GM18505 (cell line): ENCODE measurements at regions not wholly inside any gene's neighbourhood (a gene's known extent, or its start where the extent isn't known, plus 50 kb on each side); places are given as distances from the start of the nearest gene placed in this dataset.

Experiments
- ATAC-seq: cut with Tn5 transposase; IDR thresholded peaks from one replicate; pipeline ENCODE4 v1.9.1; 2021; ENCODE audit not compliant: unreplicated experiment
- POLR2A ChIP-seq: IDR thresholded peaks from 4 replicates; pipeline ENCODE4 v1.6.1; 2011; ENCODE audit warnings: borderline replicate concordance; ENCODE audit not compliant: insufficient read depth, insufficient read length; ENCODE audit errors: extremely low read depth

GRCh38 chr1:224510880-224511645 lies 76.5 kb upstream of the WDR26 start:
- no peak for TF ChIP-seq POLR2A
- no peak for ATAC-seq

GRCh38 chr1:224512600-224513151 lies 78.1 kb upstream of the WDR26 start:
- no peak for ATAC-seq
- no peak for TF ChIP-seq POLR2A

- ATAC-seq, result no peak
- no peak for TF ChIP-seq POLR2A
These were observed 78.8 kb upstream of the WDR26 start for GRCh38 chr1:224513383-224513782.

- peak; percentile 95 for ATAC-seq
- TF ChIP-seq POLR2A, result no peak
These were observed 79.2 kb upstream of the WDR26 start for GRCh38 chr1:224513787-224514209.

GRCh38 chr1:224517171-224517570 lies 82.6 kb upstream of the WDR26 start:
- no peak for ATAC-seq
- TF ChIP-seq POLR2A, result no peak

- no peak for TF ChIP-seq POLR2A
- no peak for ATAC-seq
These were observed 83.9 kb upstream of the WDR26 start for GRCh38 chr1:224518528-224518927.

GRCh38 chr1:224519874-224520273 lies 85.3 kb upstream of the WDR26 start:
- no peak for ATAC-seq
- TF ChIP-seq POLR2A, result no peak

GRCh38 chr1:224520808-224521207 lies 86.2 kb upstream of the WDR26 start:
- ATAC-seq, result no peak
- no peak for TF ChIP-seq POLR2A

- TF ChIP-seq POLR2A, result no peak
These were observed 87.5 kb upstream of the WDR26 start for GRCh38 chr1:224521904-224522734.

GRCh38 chr1:224523676-224524075 lies 89.1 kb upstream of the WDR26 start:
- ATAC-seq, result no peak
- TF ChIP-seq POLR2A, result no peak

More at GRCh38 chr1:224521904-224522734, 87.5 kb upstream of the WDR26 start:
- no peak for ATAC-seq

GRCh38 chr1:224524679-224525078 lies 90.1 kb upstream of the WDR26 start:
- TF ChIP-seq POLR2A, result no peak
- ATAC-seq, result no peak

- TF ChIP-seq POLR2A, result no peak
- no peak for ATAC-seq
These were observed 90.6 kb upstream of the CNIH3 start for GRCh38 chr1:224525411-224526040.

- no peak for TF ChIP-seq POLR2A
- ATAC-seq, result no peak
These were observed 89.3 kb upstream of the CNIH3 start for GRCh38 chr1:224526771-224527170.
